HCT116 (cell line): ENCODE measurements at regions not wholly inside any gene's neighbourhood (a gene's known extent, or its start where the extent isn't known, plus 50 kb on each side); places are given as distances from the start of the nearest gene placed in this dataset.

Source experiments
- ATAC-seq: fragments of 200-7000 bp; cut with Tn5 transposase; 2 replicates; pipeline ENCODE4 v1.9.1; 2020; ENCODE audit warnings: mild to moderate bottlenecking, moderate library complexity
- BruUV-seq: library from RNA; stranded (reverse); fragments of 400-500 nt; replicated peaks from 2 replicates; lab custom pipeline; 2021; lab: Mats Ljungman, UMichigan
- CTCF ChIA-PET: fragments of 300-600 bp; sonication (Branson Sonifier 250); formaldehyde crosslinking; loops from one replicate; lab custom pipeline; 2021; ENCODE audit warnings: antibody characterized with exemption; lab: Charles Lee
- POLR2A ChIA-PET: fragments of 300-600, 350-600 bp; sonication (Branson Sonifier 250); formaldehyde crosslinking; loops from one replicate; lab custom pipeline; 2021; ENCODE audit warnings: antibody characterized with exemption; lab: Charles Lee
- RAD21 ChIA-PET, 2 experiments: fragments of 300-600 bp; sonication (Branson Sonifier 250); formaldehyde crosslinking; loops; one replicate each; lab custom pipeline; 2023; ENCODE audit warnings: low total read pairs in 2 of 2; ENCODE audit not compliant: uncharacterized antibody in 2 of 2, unreplicated experiment in 2 of 2, low non-redundant PET in 1 of 2; lab: Charles Lee
- DNase-seq: peaks from one replicate; pipeline ENCODE4 v3.0.0-alpha.2; 2010; ENCODE audit warnings: low read depth, low spot score
- H2AFZ ChIP-seq: fragments of 200-600 bp; shearing (Covaris generic), sonication (generic); 2 replicates; pipeline ENCODE4 v1.6.1; 2017; ENCODE audit warnings: low read depth, mixed run types, mixed read lengths, antibody characterized with exemption, low read length; ENCODE audit not compliant: poor library complexity, severe bottlenecking
- H3K27ac ChIP-seq: 2 replicates; pipeline ENCODE4 v1.5.1; 2012; ENCODE audit warnings: low read depth, low read length
- H3K27me3 ChIP-seq: fragments of 200-600 bp; sonication (generic); 2 replicates; pipeline ENCODE4 v1.6.1; 2016; ENCODE audit warnings: mixed run types, low read length, mixed read lengths; ENCODE audit not compliant: insufficient read depth
- H3K36me3 ChIP-seq, 2 experiments: fragments of 200-500 bp in 1 of 2; fragments of 200-600 bp in 1 of 2; sonication (Bioruptor generic) in 1 of 2; sonication (generic) in 1 of 2; 2 replicates each; pipeline versions ENCODE4 v1.5.1 to v1.6.1; 2014 to 2016; ENCODE audit warnings: low read length in 2 of 2, inconsistent platforms in 1 of 2, mixed read lengths in 1 of 2, mixed run types in 1 of 2; ENCODE audit not compliant: insufficient read depth in 2 of 2, control insufficient read depth in 1 of 2
- H3K4me1 ChIP-seq, 2 experiments: fragments of 200-600 bp in 1 of 2; sonication (generic) in 1 of 2; 2 replicates each; pipeline versions ENCODE4 v1.5.1 to v1.6.1; 2012 to 2017; ENCODE audit warnings: low read length in 2 of 2, inconsistent platforms in 1 of 2, mild to moderate bottlenecking in 1 of 2, mixed read lengths in 1 of 2, mixed run types in 1 of 2, moderate library complexity in 1 of 2; ENCODE audit not compliant: insufficient read depth in 2 of 2, control insufficient read depth in 1 of 2
- H3K4me2 ChIP-seq: fragments of 200-600 bp; sonication (generic); 2 replicates; pipeline ENCODE4 v1.6.1; 2017; ENCODE audit warnings: mixed run types, low read length, mixed read lengths
- H3K4me3 ChIP-seq, 2 experiments: fragments of 200-600 bp in 1 of 2; sonication (generic) in 1 of 2; replicated peaks in 1 of 2; 2 replicates each; pipeline ENCODE4 v1.5.1; 2011 to 2016; ENCODE audit warnings: low read length in 2 of 2, control low read depth in 1 of 2, low read depth in 1 of 2, mild to moderate bottlenecking in 1 of 2, mixed read lengths in 1 of 2, mixed run types in 1 of 2
- H3K79me2 ChIP-seq: fragments of 200-600 bp; sonication (generic); 2 replicates; pipeline ENCODE4 v1.6.1; 2017; ENCODE audit warnings: mild to moderate bottlenecking, mixed run types, low read length, moderate library complexity, mixed read lengths; ENCODE audit not compliant: insufficient read depth
- H3K9ac ChIP-seq: fragments of 200-600 bp; sonication (generic); 2 replicates; pipeline ENCODE4 v1.6.1; 2016; ENCODE audit warnings: low read length, mixed read lengths
- H3K9me2 ChIP-seq: fragments of 200-600 bp; sonication (generic), shearing (Covaris generic); 2 replicates; pipeline ENCODE4 v1.6.1; 2017; ENCODE audit warnings: mixed run types, mild to moderate bottlenecking, moderate library complexity; ENCODE audit not compliant: insufficient read depth
- H3K9me3 ChIP-seq, 2 experiments: fragments of 200-500 bp in 1 of 2; fragments of 200-600 bp in 1 of 2; sonication (Bioruptor generic) in 1 of 2; sonication (generic) in 1 of 2; 2 replicates each; pipeline ENCODE4 v1.6.1; 2014 to 2017; ENCODE audit warnings: low read length in 2 of 2, mixed read lengths in 2 of 2, inconsistent platforms in 1 of 2, low read depth in 1 of 2, mild to moderate bottlenecking in 1 of 2, mixed run types in 1 of 2, moderate library complexity in 1 of 2; ENCODE audit not compliant: control insufficient read depth in 1 of 2, insufficient read depth in 1 of 2
- H4K20me1 ChIP-seq: fragments of 200-600 bp; sonication (generic), shearing (Covaris generic); 2 replicates; pipeline ENCODE4 v1.6.1; 2017; ENCODE audit warnings: mixed run types, mild to moderate bottlenecking, moderate library complexity; ENCODE audit not compliant: insufficient read depth
- CBX3 ChIP-seq: IDR thresholded peaks from 2 replicates; pipeline ENCODE4 v1.6.1; 2012; ENCODE audit warnings: low read depth
- EGR1 ChIP-seq: IDR thresholded peaks from 2 replicates; pipeline ENCODE4 v1.6.1; 2012; ENCODE audit warnings: low read depth
- EZH2 ChIP-seq: fragments of 200-600 bp; sonication (generic); IDR thresholded peaks from 2 replicates; pipeline ENCODE4 v1.6.1; 2017; ENCODE audit warnings: antibody characterized with exemption, mixed run types
- FOSL1 ChIP-seq: IDR thresholded peaks from 2 replicates; pipeline ENCODE4 v1.6.1; 2012; ENCODE audit warnings: low read depth
- JUND ChIP-seq: IDR thresholded peaks from 2 replicates; pipeline ENCODE4 v1.6.1; 2012
- RAD21 ChIP-seq: IDR thresholded peaks from 2 replicates; pipeline ENCODE4 v1.6.1; 2012; ENCODE audit warnings: low read depth, mild to moderate bottlenecking
- SP1 ChIP-seq: IDR thresholded peaks from 2 replicates; pipeline ENCODE4 v1.6.1; 2012; ENCODE audit warnings: low read depth
- YY1 ChIP-seq: IDR thresholded peaks from 2 replicates; pipeline ENCODE4 v1.6.1; 2011; ENCODE audit warnings: low read length, low read depth, moderate library complexity, mild to moderate bottlenecking; ENCODE audit not compliant: insufficient replicate concordance; ENCODE audit errors: extremely low read depth
- ZNF274 ChIP-seq: fragments of 200-500 bp; sonication (Bioruptor generic); IDR thresholded peaks from 2 replicates; pipeline ENCODE4 v1.6.1; 2014; ENCODE audit warnings: mild to moderate bottlenecking, low read depth, low read length, inconsistent platforms
- intact Hi-C: fragments of 100-400 bp; cut with micrococcal nuclease; formaldehyde crosslinking; loops from 2 replicates; pipeline ENCODE4 v1.10.0; 2022
- TF ChIP-seq, protein P1 (sequence below): IDR thresholded peaks from 2 replicates; pipeline ENCODE4 v1.6.1; 2012
- TF ChIP-seq, protein P2 (sequence below): IDR thresholded peaks from 2 replicates; pipeline ENCODE4 v1.6.1; 2012
- TF ChIP-seq, protein P3 (sequence below): IDR thresholded peaks from 2 replicates; pipeline ENCODE4 v1.6.1; 2011; ENCODE audit warnings: mild to moderate bottlenecking, low read length, moderate library complexity; ENCODE audit not compliant: insufficient replicate concordance; ENCODE audit errors: extremely low read depth
- TF ChIP-seq, protein P4 (sequence below): IDR thresholded peaks from 2 replicates; pipeline ENCODE4 v1.6.1; 2012; ENCODE audit warnings: low read depth

DNA sequence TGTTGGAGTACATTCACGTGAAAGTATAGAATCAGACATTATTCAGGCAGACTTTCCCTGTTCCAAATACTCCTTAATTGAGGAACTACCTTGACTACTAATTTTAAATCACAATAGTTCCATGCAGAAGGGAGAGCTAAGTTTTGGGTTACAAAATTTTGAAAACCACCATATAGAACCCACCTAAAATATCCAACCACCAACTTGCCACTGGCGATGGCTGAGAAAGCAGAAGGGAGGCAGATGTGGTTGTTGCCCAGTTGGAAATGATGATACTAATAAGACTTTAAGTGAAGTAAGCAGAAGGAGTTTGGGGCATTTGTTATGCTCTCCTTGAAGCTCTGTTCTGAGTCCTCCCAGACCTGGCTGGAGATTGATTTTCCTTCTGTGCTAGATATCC is 190.7 kb downstream of the HLX start:
- intact Hi-C loops, result no loop called here
- Histone ChIP-seq H3K27ac (no peak overlapping the region), H3K4me2 (no peak overlapping the region), H3K27me3 (no peaks in the 10 kb centered on the region), H3K79me2 (no peaks in the 10 kb centered on the region), H3K9me2 (no peaks in the 10 kb centered on the region), H2AFZ (no peak overlapping the region), H3K9ac (no peak overlapping the region), H3K9me3 (no peaks in the 10 kb centered on the region), H3K4me3 (no peak overlapping the region), H3K36me3 (no peaks in the 10 kb centered on the region), H4K20me1 (no peaks in the 10 kb centered on the region), H3K4me1 (no peaks in the 10 kb centered on the region)
- BruUV-seq, result no TSS peak
- RAD21 ChIA-PET, result no interaction called here
- POLR2A ChIA-PET, result no interaction called here
- CTCF ChIA-PET, result no interaction called here
- TF ChIP-seq, protein P1, sequence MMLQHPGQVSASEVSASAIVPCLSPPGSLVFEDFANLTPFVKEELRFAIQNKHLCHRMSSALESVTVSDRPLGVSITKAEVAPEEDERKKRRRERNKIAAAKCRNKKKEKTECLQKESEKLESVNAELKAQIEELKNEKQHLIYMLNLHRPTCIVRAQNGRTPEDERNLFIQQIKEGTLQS, result no peak
- TF ChIP-seq FOSL1, result no peak
- no peak for TF ChIP-seq EZH2
- TF ChIP-seq ZNF274, result no peak
- TF ChIP-seq, protein P2, sequence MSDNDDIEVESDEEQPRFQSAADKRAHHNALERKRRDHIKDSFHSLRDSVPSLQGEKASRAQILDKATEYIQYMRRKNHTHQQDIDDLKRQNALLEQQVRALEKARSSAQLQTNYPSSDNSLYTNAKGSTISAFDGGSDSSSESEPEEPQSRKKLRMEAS, result no peak
- TF ChIP-seq, protein P3, sequence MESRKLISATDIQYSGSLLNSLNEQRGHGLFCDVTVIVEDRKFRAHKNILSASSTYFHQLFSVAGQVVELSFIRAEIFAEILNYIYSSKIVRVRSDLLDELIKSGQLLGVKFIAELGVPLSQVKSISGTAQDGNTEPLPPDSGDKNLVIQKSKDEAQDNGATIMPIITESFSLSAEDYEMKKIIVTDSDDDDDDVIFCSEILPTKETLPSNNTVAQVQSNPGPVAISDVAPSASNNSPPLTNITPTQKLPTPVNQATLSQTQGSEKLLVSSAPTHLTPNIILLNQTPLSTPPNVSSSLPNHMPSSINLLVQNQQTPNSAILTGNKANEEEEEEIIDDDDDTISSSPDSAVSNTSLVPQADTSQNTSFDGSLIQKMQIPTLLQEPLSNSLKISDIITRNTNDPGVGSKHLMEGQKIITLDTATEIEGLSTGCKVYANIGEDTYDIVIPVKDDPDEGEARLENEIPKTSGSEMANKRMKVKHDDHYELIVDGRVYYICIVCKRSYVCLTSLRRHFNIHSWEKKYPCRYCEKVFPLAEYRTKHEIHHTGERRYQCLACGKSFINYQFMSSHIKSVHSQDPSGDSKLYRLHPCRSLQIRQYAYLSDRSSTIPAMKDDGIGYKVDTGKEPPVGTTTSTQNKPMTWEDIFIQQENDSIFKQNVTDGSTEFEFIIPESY, result no peak
- no peak for TF ChIP-seq RAD21
- TF ChIP-seq CBX3, result no peak
- ATAC-seq (no peak), DNase-seq (no peak)

DNA sequence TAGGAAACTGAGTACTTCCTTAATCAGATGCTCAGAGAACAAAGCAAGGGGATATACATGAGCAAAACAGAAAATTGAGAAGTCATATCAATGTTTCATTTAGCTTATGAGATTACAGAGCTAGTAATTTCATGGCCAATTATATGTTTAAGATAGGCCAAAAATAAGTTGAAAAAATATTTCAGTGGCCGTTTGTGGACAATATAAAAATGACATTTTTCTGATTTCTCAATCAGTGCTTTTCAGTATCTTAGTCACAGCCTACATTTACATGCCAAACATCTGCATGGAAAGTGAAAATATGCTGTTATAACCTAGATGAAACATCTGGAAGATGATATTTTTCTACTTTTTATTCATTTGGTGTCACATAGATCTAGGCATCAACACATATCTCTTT is 192.5 kb downstream of the HLX start:
- H3K4me2 ChIP-seq, result no peak overlapping the region
- no peak overlapping the region for H3K27ac ChIP-seq
- DNase-seq (no peak), ATAC-seq (no peak)
- no peaks in the 10 kb centered on the region for H3K4me1 ChIP-seq
- no peak overlapping the region for H3K9ac ChIP-seq
- CTCF ChIA-PET, result no interaction called here
- no peaks in the 10 kb centered on the region for H3K79me2 ChIP-seq
- H4K20me1 ChIP-seq, result no peaks in the 10 kb centered on the region
- no TSS peak for BruUV-seq
- no peaks in the 10 kb centered on the region for H3K36me3 ChIP-seq
- no peaks in the 10 kb centered on the region for H3K9me2 ChIP-seq
- H3K27me3 ChIP-seq, result no peaks in the 10 kb centered on the region
- H3K9me3 ChIP-seq, result no peaks in the 10 kb centered on the region
- no peak overlapping the region for H3K4me3 ChIP-seq
- intact Hi-C loops, result no loop called here
- no peak overlapping the region for H2AFZ ChIP-seq
- RAD21 ChIA-PET, result no interaction called here
- POLR2A ChIA-PET, result no interaction called here
- TF ChIP-seq, protein P4, sequence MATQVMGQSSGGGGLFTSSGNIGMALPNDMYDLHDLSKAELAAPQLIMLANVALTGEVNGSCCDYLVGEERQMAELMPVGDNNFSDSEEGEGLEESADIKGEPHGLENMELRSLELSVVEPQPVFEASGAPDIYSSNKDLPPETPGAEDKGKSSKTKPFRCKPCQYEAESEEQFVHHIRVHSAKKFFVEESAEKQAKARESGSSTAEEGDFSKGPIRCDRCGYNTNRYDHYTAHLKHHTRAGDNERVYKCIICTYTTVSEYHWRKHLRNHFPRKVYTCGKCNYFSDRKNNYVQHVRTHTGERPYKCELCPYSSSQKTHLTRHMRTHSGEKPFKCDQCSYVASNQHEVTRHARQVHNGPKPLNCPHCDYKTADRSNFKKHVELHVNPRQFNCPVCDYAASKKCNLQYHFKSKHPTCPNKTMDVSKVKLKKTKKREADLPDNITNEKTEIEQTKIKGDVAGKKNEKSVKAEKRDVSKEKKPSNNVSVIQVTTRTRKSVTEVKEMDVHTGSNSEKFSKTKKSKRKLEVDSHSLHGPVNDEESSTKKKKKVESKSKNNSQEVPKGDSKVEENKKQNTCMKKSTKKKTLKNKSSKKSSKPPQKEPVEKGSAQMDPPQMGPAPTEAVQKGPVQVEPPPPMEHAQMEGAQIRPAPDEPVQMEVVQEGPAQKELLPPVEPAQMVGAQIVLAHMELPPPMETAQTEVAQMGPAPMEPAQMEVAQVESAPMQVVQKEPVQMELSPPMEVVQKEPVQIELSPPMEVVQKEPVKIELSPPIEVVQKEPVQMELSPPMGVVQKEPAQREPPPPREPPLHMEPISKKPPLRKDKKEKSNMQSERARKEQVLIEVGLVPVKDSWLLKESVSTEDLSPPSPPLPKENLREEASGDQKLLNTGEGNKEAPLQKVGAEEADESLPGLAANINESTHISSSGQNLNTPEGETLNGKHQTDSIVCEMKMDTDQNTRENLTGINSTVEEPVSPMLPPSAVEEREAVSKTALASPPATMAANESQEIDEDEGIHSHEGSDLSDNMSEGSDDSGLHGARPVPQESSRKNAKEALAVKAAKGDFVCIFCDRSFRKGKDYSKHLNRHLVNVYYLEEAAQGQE, result no peak
- TF ChIP-seq RAD21 (no peak), EGR1 (no peak), SP1 (no peak), YY1 (no peak), JUND (no peak)
- TF ChIP-seq, protein P2, result no peak
